ENCODE measurements at regions not wholly inside any gene's neighbourhood (a gene's known extent, or its start where the extent isn't known, plus 50 kb on each side); places are given as distances from the start of the nearest gene placed in this dataset.

GRCh38 chr12:45568808-45569207, 160.7 kb upstream of the ARID2 start:
- Histone ChIP-seq H3K27me3 (ENCODE audit: control insufficient read depth, insufficient read depth, low read length) (peaks cover 7% of the 10 kb centered on the region), H3K4me1 (ENCODE audit: control insufficient read depth, insufficient read depth, low read length, poor library complexity, severe bottlenecking) (no peaks in the 10 kb centered on the region), H3K27ac (ENCODE audit: insufficient read depth, low read length, poor library complexity, severe bottlenecking) (no peak overlapping the region), H3K9me3 (ENCODE audit: control insufficient read depth in 2 of 2, low read length in 2 of 2) (no peaks in the 10 kb centered on the region), H3K4me3 (ENCODE audit: low read depth, low read length) (no peak overlapping the region), H3K36me3 (ENCODE audit: control insufficient read depth, insufficient read depth, low read length) (no peaks in the 10 kb centered on the region)
- Mint-ChIP-seq H3K9me3 (peaks cover 0 to 3% (median 0%) of the 10 kb centered on the region in 7 donors), H3K4me3 (no peak overlapping the region), H3K27ac (no peak overlapping the region), H3K4me1 (peaks cover 0 to 2% (median 0%) of the 10 kb centered on the region in 4 donors), H3K36me3 (no peaks in the 10 kb centered on the region), H3K27me3 (peaks cover 17% of the 10 kb centered on the region)
- DNase-seq = no peak
- no peak for ATAC-seq (ENCODE audit: low read depth in 2 of 2)

- Histone ChIP-seq H3K27me3 (ENCODE audit: control insufficient read depth, insufficient read depth, low read length) (peaks cover 9% of the 10 kb centered on the region), H3K27ac (ENCODE audit: insufficient read depth, low read length, poor library complexity, severe bottlenecking) (no peak overlapping the region), H3K4me3 (ENCODE audit: low read depth, low read length) (no peak overlapping the region), H3K36me3 (ENCODE audit: control insufficient read depth, insufficient read depth, low read length) (no peaks in the 10 kb centered on the region), H3K4me1 (ENCODE audit: control insufficient read depth, insufficient read depth, low read length, poor library complexity, severe bottlenecking) (no peaks in the 10 kb centered on the region), H3K9me3 (ENCODE audit: control insufficient read depth in 2 of 2, low read length in 2 of 2) (no peaks in the 10 kb centered on the region)
- DNase-seq (no peak), ATAC-seq (ENCODE audit: low read depth in 2 of 2) (no peak)
- Mint-ChIP-seq H3K27ac (no peak overlapping the region), H3K4me1 (peaks cover 0 to 2% (median 0%) of the 10 kb centered on the region in 4 donors), H3K9me3 (no peaks in the 10 kb centered on the region), H3K36me3 (no peaks in the 10 kb centered on the region), H3K4me3 (no peak overlapping the region), H3K27me3 (peaks cover 22% of the 10 kb centered on the region)
Measured at GRCh38 chr12:45570501-45570900, 159.0 kb upstream of the ARID2 start.

GRCh38 chr12:45572114-45572513, 157.4 kb upstream of the ARID2 start:
- no peak overlapping the region for H3K4me3 ChIP-seq (ENCODE audit: low read depth, low read length)

GRCh38 chr12:45575417-45575816, 154.1 kb upstream of the ARID2 start:
- H3K9me3 Mint-ChIP-seq = no peaks in the 10 kb centered on the region
- Histone ChIP-seq H3K27me3 (ENCODE audit: control insufficient read depth, insufficient read depth, low read length) (peaks cover 6% of the 10 kb centered on the region), H3K27ac (ENCODE audit: insufficient read depth, low read length, poor library complexity, severe bottlenecking) (no peak overlapping the region), H3K9me3 (ENCODE audit: control insufficient read depth in 2 of 2, low read length in 2 of 2) (no peaks in the 10 kb centered on the region), H3K4me1 (ENCODE audit: control insufficient read depth, insufficient read depth, low read length, poor library complexity, severe bottlenecking) (no peaks in the 10 kb centered on the region), H3K36me3 (ENCODE audit: control insufficient read depth, insufficient read depth, low read length) (no peaks in the 10 kb centered on the region), H3K4me3 (ENCODE audit: low read depth, low read length) (no peak overlapping the region)
- DNase-seq (no peak), ATAC-seq (ENCODE audit: low read depth in 2 of 2) (no peak)
- peaks cover 21% of the 10 kb centered on the region for H3K27me3 Mint-ChIP-seq
- H3K4me1 Mint-ChIP-seq = peaks cover 0 to 3% (median 0%) of the 10 kb centered on the region in 4 donors
- no peak overlapping the region for H3K27ac Mint-ChIP-seq
- H3K4me3 Mint-ChIP-seq = no peak overlapping the region
- no peaks in the 10 kb centered on the region for H3K36me3 Mint-ChIP-seq

More at GRCh38 chr12:45572114-45572513, 157.4 kb upstream of the ARID2 start:
- Histone ChIP-seq H3K36me3 (ENCODE audit: control insufficient read depth, insufficient read depth, low read length) (no peaks in the 10 kb centered on the region), H3K27me3 (ENCODE audit: control insufficient read depth, insufficient read depth, low read length) (peaks cover 7% of the 10 kb centered on the region), H3K9me3 (ENCODE audit: control insufficient read depth in 2 of 2, low read length in 2 of 2) (no peaks in the 10 kb centered on the region), H3K4me1 (ENCODE audit: control insufficient read depth, insufficient read depth, low read length, poor library complexity, severe bottlenecking) (no peaks in the 10 kb centered on the region), H3K27ac (ENCODE audit: insufficient read depth, low read length, poor library complexity, severe bottlenecking) (no peak overlapping the region)
- peaks cover 0 to 3% (median 0%) of the 10 kb centered on the region in 4 donors for H3K4me1 Mint-ChIP-seq
- no peak for ATAC-seq (ENCODE audit: low read depth in 2 of 2)
- DNase-seq = no peak
- H3K36me3 Mint-ChIP-seq = no peaks in the 10 kb centered on the region
- H3K4me3 Mint-ChIP-seq = no peak overlapping the region
- no peak overlapping the region for H3K27ac Mint-ChIP-seq
- H3K9me3 Mint-ChIP-seq = no peaks in the 10 kb centered on the region
- H3K27me3 Mint-ChIP-seq = peaks cover 22% of the 10 kb centered on the region

- H3K4me1 ChIP-seq (ENCODE audit: control insufficient read depth, insufficient read depth, low read length, poor library complexity, severe bottlenecking) = no peaks in the 10 kb centered on the region
- H3K36me3 Mint-ChIP-seq = no peaks in the 10 kb centered on the region
- no peak for ATAC-seq (ENCODE audit: low read depth in 2 of 2)
- peak in 1 of 3 donors; percentile 4 for DNase-seq
- H3K36me3 ChIP-seq (ENCODE audit: control insufficient read depth, insufficient read depth, low read length) = no peaks in the 10 kb centered on the region
- H3K27ac ChIP-seq (ENCODE audit: insufficient read depth, low read length, poor library complexity, severe bottlenecking) = no peak overlapping the region
- no peak overlapping the region for H3K4me3 ChIP-seq (ENCODE audit: low read depth, low read length)
- H3K27me3 Mint-ChIP-seq = peaks cover 22% of the 10 kb centered on the region
- peaks cover 0 to 3% (median 0%) of the 10 kb centered on the region in 4 donors for H3K4me1 Mint-ChIP-seq
- H3K9me3 ChIP-seq (ENCODE audit: control insufficient read depth in 2 of 2, low read length in 2 of 2) = no peaks in the 10 kb centered on the region
- H3K4me3 Mint-ChIP-seq = no peak overlapping the region
- H3K27ac Mint-ChIP-seq = peak overlapping the region in 1 of 3 donors; percentile 53
- no peaks in the 10 kb centered on the region for H3K9me3 Mint-ChIP-seq
- H3K27me3 ChIP-seq (ENCODE audit: control insufficient read depth, insufficient read depth, low read length) = peaks cover 6% of the 10 kb centered on the region
Measured at GRCh38 chr12:45575823-45576475, 153.6 kb upstream of the ARID2 start.

GRCh38 chr12:45577844-45578399, 151.6 kb upstream of the ARID2 start:
- H3K4me1 Mint-ChIP-seq = peaks cover 0 to 3% (median 0%) of the 10 kb centered on the region in 4 donors
- ATAC-seq (ENCODE audit: low read depth in 2 of 2) = no peak

GRCh38 chr12:45580356-45580969, 149.0 kb upstream of the ARID2 start:
- Histone ChIP-seq H3K27ac (ENCODE audit: insufficient read depth, low read length, poor library complexity, severe bottlenecking) (no peak overlapping the region), H3K9me3 (ENCODE audit: control insufficient read depth in 2 of 2, low read length in 2 of 2) (no peaks in the 10 kb centered on the region), H3K4me1 (ENCODE audit: control insufficient read depth, insufficient read depth, low read length, poor library complexity, severe bottlenecking) (no peaks in the 10 kb centered on the region), H3K4me3 (ENCODE audit: low read depth, low read length) (no peak overlapping the region), H3K27me3 (ENCODE audit: control insufficient read depth, insufficient read depth, low read length) (no peaks in the 10 kb centered on the region), H3K36me3 (ENCODE audit: control insufficient read depth, insufficient read depth, low read length) (no peaks in the 10 kb centered on the region)
- Mint-ChIP-seq H3K4me1 (peaks cover 0 to 3% (median 0%) of the 10 kb centered on the region in 4 donors), H3K27ac (no peak overlapping the region), H3K4me3 (no peak overlapping the region), H3K36me3 (no peaks in the 10 kb centered on the region), H3K9me3 (peaks cover 0 to 1% (median 0%) of the 10 kb centered on the region in 7 donors), H3K27me3 (peaks cover 15% of the 10 kb centered on the region)
- DNase-seq (no peak), ATAC-seq (ENCODE audit: low read depth in 2 of 2) (no peak)

More at GRCh38 chr12:45577844-45578399, 151.6 kb upstream of the ARID2 start:
- Histone ChIP-seq H3K27me3 (ENCODE audit: control insufficient read depth, insufficient read depth, low read length) (peaks cover 5% of the 10 kb centered on the region), H3K9me3 (ENCODE audit: control insufficient read depth in 2 of 2, low read length in 2 of 2) (no peaks in the 10 kb centered on the region), H3K4me3 (ENCODE audit: low read depth, low read length) (no peak overlapping the region), H3K27ac (ENCODE audit: insufficient read depth, low read length, poor library complexity, severe bottlenecking) (no peak overlapping the region), H3K36me3 (ENCODE audit: control insufficient read depth, insufficient read depth, low read length) (no peaks in the 10 kb centered on the region), H3K4me1 (ENCODE audit: control insufficient read depth, insufficient read depth, low read length, poor library complexity, severe bottlenecking) (no peaks in the 10 kb centered on the region)
- H3K27ac Mint-ChIP-seq = no peak overlapping the region
- H3K27me3 Mint-ChIP-seq = peaks cover 24% of the 10 kb centered on the region
- no peak for DNase-seq
- no peaks in the 10 kb centered on the region for H3K36me3 Mint-ChIP-seq
- no peak overlapping the region for H3K4me3 Mint-ChIP-seq
- peaks cover 0 to 1% (median 0%) of the 10 kb centered on the region in 7 donors for H3K9me3 Mint-ChIP-seq

All from CD4-positive, CD25-positive, alpha-beta regulatory T cell (primary cell).